RWPE2 (cell line): ENCODE measurements at regions not wholly inside any gene's neighbourhood (a gene's known extent, or its start where the extent isn't known, plus 50 kb on each side); places are given as distances from the start of the nearest gene placed in this dataset.

ENCODE experiments used
- ATAC-seq: fragments of 200-7000 bp; cut with Tn5 transposase; 3 replicates; pipeline ENCODE4 v1.9.1; 2021; ENCODE audit warnings: low read depth
- DNase-seq: peaks from one replicate; pipeline ENCODE4 v3.0.0-alpha.2; 2020; ENCODE audit warnings: low spot score
- H3K27ac ChIP-seq: fragments of 450-650 bp; 2 replicates; pipeline ENCODE4 v1.5.1; 2017; ENCODE audit warnings: mild to moderate bottlenecking; ENCODE audit not compliant: poor library complexity, severe bottlenecking
- H3K27me3 ChIP-seq: fragments of 250-450 bp; sonication (Bioruptor Pico); 2 replicates; pipeline ENCODE4 v1.5.1; 2021; ENCODE audit warnings: mild to moderate bottlenecking, moderate library complexity; ENCODE audit not compliant: insufficient read depth, poor library complexity, severe bottlenecking
- H3K36me3 ChIP-seq: fragments of 250-450 bp; sonication (Bioruptor Pico); 2 replicates; pipeline ENCODE4 v1.5.1; 2020; ENCODE audit warnings: low read depth, mild to moderate bottlenecking, moderate library complexity
- H3K4me1 ChIP-seq: fragments of 250-450 bp; sonication (Bioruptor Pico); 2 replicates; pipeline ENCODE4 v1.5.1; 2021; ENCODE audit warnings: mild to moderate bottlenecking, moderate library complexity; ENCODE audit not compliant: insufficient read depth, poor library complexity, severe bottlenecking
- H3K4me3 ChIP-seq: fragments of 250-450 bp; sonication (Bioruptor Pico); 2 replicates; pipeline ENCODE4 v1.5.1; 2021; ENCODE audit warnings: mild to moderate bottlenecking, moderate library complexity; ENCODE audit not compliant: severe bottlenecking
- H3K9me3 ChIP-seq: fragments of 250-450 bp; sonication (Bioruptor Pico); 2 replicates; pipeline ENCODE4 v1.5.1; 2021; ENCODE audit warnings: mild to moderate bottlenecking, moderate library complexity; ENCODE audit not compliant: severe bottlenecking
- CTCF ChIP-seq: fragments of 450-650 bp; IDR thresholded peaks from one replicate; pipeline ENCODE4 v1.5.1; 2017; ENCODE audit warnings: mild to moderate bottlenecking, moderate library complexity; ENCODE audit not compliant: poor library complexity, severe bottlenecking

GRCh38 chr7:49038821-49039358, 114.5 kb downstream of the CDC14C start:
- Histone ChIP-seq H3K27ac (no peak overlapping the region), H3K27me3 (no peaks in the 10 kb centered on the region), H3K4me1 (no peaks in the 10 kb centered on the region), H3K36me3 (no peaks in the 10 kb centered on the region), H3K9me3 (no peaks in the 10 kb centered on the region), H3K4me3 (no peak overlapping the region)
- ATAC-seq, result no peak
- DNase-seq, result no peak
- no peak for TF ChIP-seq CTCF

- no peak for ATAC-seq
- no peaks in the 10 kb centered on the region for H3K4me1 ChIP-seq
- TF ChIP-seq CTCF, result no peak
- H3K27me3 ChIP-seq, result peaks cover 9% of the 10 kb centered on the region
- no peak overlapping the region for H3K27ac ChIP-seq
- no peaks in the 10 kb centered on the region for H3K9me3 ChIP-seq
- H3K36me3 ChIP-seq, result no peaks in the 10 kb centered on the region
- DNase-seq, result no peak
- no peak overlapping the region for H3K4me3 ChIP-seq
Measured at GRCh38 chr7:49060743-49061142, 136.4 kb downstream of the CDC14C start.

GRCh38 chr7:49074538-49074937, 150.2 kb downstream of the CDC14C start:
- no peak for TF ChIP-seq CTCF
- Histone ChIP-seq H3K27me3 (no peaks in the 10 kb centered on the region), H3K27ac (no peak overlapping the region), H3K4me3 (no peak overlapping the region), H3K4me1 (no peaks in the 10 kb centered on the region), H3K36me3 (no peaks in the 10 kb centered on the region), H3K9me3 (no peaks in the 10 kb centered on the region)
- no peak for ATAC-seq
- no peak for DNase-seq

- Histone ChIP-seq H3K36me3 (no peaks in the 10 kb centered on the region), H3K27ac (no peak overlapping the region), H3K27me3 (peaks cover 3% of the 10 kb centered on the region), H3K4me3 (no peak overlapping the region), H3K4me1 (no peaks in the 10 kb centered on the region), H3K9me3 (no peaks in the 10 kb centered on the region)
- DNase-seq (no peak), ATAC-seq (no peak)
- TF ChIP-seq CTCF, result no peak
Measured at GRCh38 chr7:49080896-49081475, 156.6 kb downstream of the CDC14C start.

GRCh38 chr7:49088017-49088416, 163.7 kb downstream of the CDC14C start:
- peaks cover 7% of the 10 kb centered on the region for H3K27me3 ChIP-seq

More at GRCh38 chr7:49088017-49088416, 163.7 kb downstream of the CDC14C start:
- DNase-seq, result no peak
- no peaks in the 10 kb centered on the region for H3K4me1 ChIP-seq
- no peaks in the 10 kb centered on the region for H3K9me3 ChIP-seq
- no peaks in the 10 kb centered on the region for H3K36me3 ChIP-seq
- ATAC-seq, result no peak
- no peak overlapping the region for H3K4me3 ChIP-seq
- TF ChIP-seq CTCF, result no peak
- no peak overlapping the region for H3K27ac ChIP-seq
